GM18498 (cell line): ENCODE measurements at regions not wholly inside any gene's neighbourhood (a gene's known extent, or its start where the extent isn't known, plus 50 kb on each side); places are given as distances from the start of the nearest gene placed in this dataset.

Source experiments
- ATAC-seq: cut with Tn5 transposase; IDR thresholded peaks from one replicate; pipeline ENCODE4 v1.9.1; 2021; ENCODE audit warnings: mild to moderate bottlenecking, moderate library complexity; ENCODE audit not compliant: unreplicated experiment

- ATAC-seq = no peak
Measured at GRCh38 chr2:225340923-225341322, 58.6 kb upstream of the NYAP2 start.

- no peak for ATAC-seq
Measured at GRCh38 chr2:225337183-225337582, 62.3 kb upstream of the NYAP2 start.

GRCh38 chr2:225334514-225334913 is 65.0 kb upstream of the NYAP2 start:
- no peak for ATAC-seq

GRCh38 chr2:225328192-225328591 is 71.3 kb upstream of the NYAP2 start:
- no peak for ATAC-seq

- no peak for ATAC-seq
Measured at GRCh38 chr2:225326969-225327368, 72.5 kb upstream of the NYAP2 start.

- no peak for ATAC-seq
Measured at GRCh38 chr2:225319872-225320271, 79.6 kb upstream of the NYAP2 start.

- no peak for ATAC-seq
Measured at GRCh38 chr2:225318440-225318839, 81.1 kb upstream of the NYAP2 start.

- no peak for ATAC-seq
Measured at GRCh38 chr2:225317186-225317585, 82.3 kb upstream of the NYAP2 start.

- no peak for ATAC-seq
Measured at GRCh38 chr2:225310745-225311144, 88.8 kb upstream of the NYAP2 start.

- ATAC-seq = no peak
Measured at GRCh38 chr2:225309516-225309915, 90.0 kb upstream of the NYAP2 start.

GRCh38 chr2:225296951-225297350 is 102.6 kb upstream of the NYAP2 start:
- no peak for ATAC-seq

GRCh38 chr2:225295102-225295501 is 104.4 kb upstream of the NYAP2 start:
- ATAC-seq = no peak

GRCh38 chr2:225293638-225294037 is 105.9 kb upstream of the NYAP2 start:
- no peak for ATAC-seq

- no peak for ATAC-seq
Measured at GRCh38 chr2:225290757-225291400, 108.6 kb upstream of the NYAP2 start.

- no peak for ATAC-seq
Measured at GRCh38 chr2:225289659-225290058, 109.9 kb upstream of the NYAP2 start.

- no peak for ATAC-seq
Measured at GRCh38 chr2:225288986-225289385, 110.5 kb upstream of the NYAP2 start.

GRCh38 chr2:225282858-225283710 is 116.4 kb upstream of the NYAP2 start:
- ATAC-seq = peak; percentile 87

GRCh38 chr2:225276207-225276606 is 123.3 kb upstream of the NYAP2 start:
- peak; percentile 69 for ATAC-seq

GRCh38 chr2:225275443-225275842 is 124.1 kb upstream of the NYAP2 start:
- no peak for ATAC-seq

- peak; percentile 41 for ATAC-seq
Measured at GRCh38 chr2:225274751-225275150, 124.8 kb upstream of the NYAP2 start.

- ATAC-seq = no peak
Measured at GRCh38 chr2:225272173-225272572, 127.3 kb upstream of the NYAP2 start.

GRCh38 chr2:225270861-225271260 is 128.6 kb upstream of the NYAP2 start:
- ATAC-seq = peak; percentile 100
